HEK293 (cell line): ENCODE measurements at regions not wholly inside any gene's neighbourhood (a gene's known extent, or its start where the extent isn't known, plus 50 kb on each side); places are given as distances from the start of the nearest gene placed in this dataset.

ENCODE experiments used
- CTCF ChIA-PET: fragments of 350-600 bp; formaldehyde crosslinking; extraction: SDS; loops from one replicate; lab custom pipeline; 2021; ENCODE audit warnings: antibody characterized with exemption; lab: Yijun Ruan, JAX
- POLR2A ChIA-PET: fragments of 300-600 bp; formaldehyde crosslinking; extraction: SDS; loops from one replicate; lab custom pipeline; 2020; ENCODE audit warnings: antibody characterized with exemption, inconsistent platforms; lab: Yijun Ruan, JAX
- H3K27ac ChIP-seq: fragments of 200-500 bp; sonication (Bioruptor generic); 2 replicates; pipeline ENCODE4 v1.5.1; 2014; ENCODE audit warnings: low read depth, low read length, control low read depth, inconsistent platforms; ENCODE audit errors: extremely low read depth
- H3K36me3 ChIP-seq, 2 experiments: fragments of 200-500 bp in 1 of 2; sonication (Bioruptor generic) in 1 of 2; 1 replicate in 1 of 2; 2 replicates in 1 of 2; pipeline ENCODE4 v1.5.1; 2014 to 2017; ENCODE audit warnings: inconsistent platforms in 2 of 2, low read length in 2 of 2; ENCODE audit not compliant: control insufficient read depth in 2 of 2, insufficient read depth in 1 of 2
- H3K4me1 ChIP-seq: fragments of 200-500 bp; sonication (Bioruptor generic); 2 replicates; pipeline ENCODE4 v1.5.1; 2014; ENCODE audit warnings: mild to moderate bottlenecking, low read length, inconsistent platforms; ENCODE audit not compliant: control insufficient read depth, insufficient read depth
- H3K4me3 ChIP-seq: 2 replicates; pipeline ENCODE4 v1.5.1; 2011; ENCODE audit warnings: low read depth, mild to moderate bottlenecking, control low read depth, low read length, moderate library complexity
- H3K9me3 ChIP-seq: fragments of 200-500 bp; sonication (Bioruptor generic); 2 replicates; pipeline ENCODE4 v1.5.1; 2014; ENCODE audit warnings: low read depth, low read length, inconsistent platforms; ENCODE audit not compliant: control insufficient read depth, insufficient read depth
- OSR2 ChIP-seq: fragments of 450-650 bp; formaldehyde crosslinking; IDR thresholded peaks from 2 replicates; pipeline ENCODE4 v1.5.1; 2016; ENCODE audit warnings: missing biosample characterization, missing genetic modification characterization
- SP3 ChIP-seq: fragments of 450-650 bp; formaldehyde crosslinking; IDR thresholded peaks from 2 replicates; pipeline ENCODE4 v1.5.1; 2016; ENCODE audit warnings: missing biosample characterization, missing genetic modification characterization
- YY1 ChIP-seq: fragments of 450-650 bp; formaldehyde crosslinking; IDR thresholded peaks from 2 replicates; pipeline ENCODE4 v1.5.1; 2018; ENCODE audit warnings: missing biosample characterization, missing genetic modification characterization
- ZFHX2 ChIP-seq: fragments of 450-650 bp; formaldehyde crosslinking; conservative IDR thresholded peaks from 2 replicates; pipeline ENCODE4 v1.5.1; 2016; ENCODE audit warnings: missing biosample characterization, missing genetic modification characterization
- ZNF112 ChIP-seq: fragments of 450-650 bp; formaldehyde crosslinking; IDR thresholded peaks from 2 replicates; pipeline ENCODE4 v1.5.0; 2017; ENCODE audit warnings: missing biosample characterization, missing genetic modification characterization
- ZNF184 ChIP-seq: fragments of 450-650 bp; IDR thresholded peaks from 2 replicates; pipeline ENCODE4 v1.5.1; 2018; ENCODE audit warnings: missing biosample characterization, mild to moderate bottlenecking, missing genetic modification characterization
- ZNF2 ChIP-seq: fragments of 450-650 bp; formaldehyde crosslinking; IDR thresholded peaks from 2 replicates; pipeline ENCODE4 v1.5.1; 2016; ENCODE audit warnings: missing biosample characterization, missing genetic modification characterization
- ZNF214 ChIP-seq: fragments of 450-650 bp; formaldehyde crosslinking; IDR thresholded peaks from 2 replicates; pipeline ENCODE4 v1.5.1; 2017; ENCODE audit warnings: missing biosample characterization, mild to moderate bottlenecking, missing genetic modification characterization, borderline replicate concordance
- ZNF341 ChIP-seq: fragments of 450-650 bp; formaldehyde crosslinking; IDR thresholded peaks from 2 replicates; pipeline ENCODE4; 2016; ENCODE audit warnings: low read depth, missing biosample characterization, missing genetic modification characterization
- ZNF518A ChIP-seq: fragments of 450-650 bp; formaldehyde crosslinking; conservative IDR thresholded peaks from 2 replicates; pipeline ENCODE4 v1.5.1; 2016; ENCODE audit warnings: low read depth, missing biosample characterization, missing genetic modification characterization
- ZNF548 ChIP-seq: fragments of 450-650 bp; formaldehyde crosslinking; IDR thresholded peaks from 2 replicates; pipeline ENCODE4 v1.5.1; 2016; ENCODE audit warnings: missing biosample characterization, missing genetic modification characterization
- ZNF645 ChIP-seq: fragments of 450-650 bp; formaldehyde crosslinking; IDR thresholded peaks from 2 replicates; pipeline ENCODE4; 2016; ENCODE audit warnings: missing biosample characterization, missing genetic modification characterization
- ZNF785 ChIP-seq: fragments of 450-650 bp; formaldehyde crosslinking; IDR thresholded peaks from 2 replicates; pipeline ENCODE4 v1.5.1; 2016; ENCODE audit warnings: missing biosample characterization, missing genetic modification characterization
- ZNF792 ChIP-seq: fragments of 450-650 bp; formaldehyde crosslinking; IDR thresholded peaks from 2 replicates; pipeline ENCODE4 v1.5.1; 2016; ENCODE audit warnings: missing biosample characterization, missing genetic modification characterization
- ZSCAN16 ChIP-seq: fragments of 450-650 bp; formaldehyde crosslinking; IDR thresholded peaks from 2 replicates; pipeline ENCODE4 v1.5.1; 2016; ENCODE audit warnings: missing biosample characterization, missing genetic modification characterization
- ZXDB ChIP-seq: fragments of 450-650 bp; formaldehyde crosslinking; IDR thresholded peaks from 2 replicates; pipeline ENCODE4 v1.5.1; 2016; ENCODE audit warnings: missing biosample characterization, missing genetic modification characterization
- TF ChIP-seq, protein P1 (sequence below): fragments of 450-650 bp; formaldehyde crosslinking; IDR thresholded peaks from 2 replicates; pipeline ENCODE4 v1.5.1; 2016; ENCODE audit warnings: missing biosample characterization, missing genetic modification characterization
- TF ChIP-seq, protein P2 (sequence below): fragments of 450-650 bp; formaldehyde crosslinking; IDR thresholded peaks from 2 replicates; pipeline ENCODE4 v1.5.1; 2016; ENCODE audit warnings: missing biosample characterization, missing genetic modification characterization

DNA sequence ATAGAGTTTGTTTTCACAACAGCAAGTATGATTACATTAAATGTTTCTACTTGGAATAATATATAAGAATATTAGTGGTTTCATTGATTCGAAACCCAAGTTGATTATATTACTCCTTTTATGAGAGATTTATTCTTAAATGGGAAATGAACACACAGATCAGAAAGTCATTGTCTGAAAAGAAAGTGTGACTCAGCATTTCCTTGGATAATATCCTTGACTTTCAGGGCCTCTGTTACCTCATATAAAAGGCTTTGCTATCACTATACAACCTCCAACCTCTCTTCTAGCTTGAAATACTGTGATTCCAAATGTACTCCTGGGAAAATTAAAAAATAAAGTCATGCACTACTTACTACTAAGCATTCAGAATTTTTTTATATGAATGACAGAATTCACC lies 295.3 kb upstream of the LYPLAL1 start (continued):
- TF ChIP-seq, protein P1, sequence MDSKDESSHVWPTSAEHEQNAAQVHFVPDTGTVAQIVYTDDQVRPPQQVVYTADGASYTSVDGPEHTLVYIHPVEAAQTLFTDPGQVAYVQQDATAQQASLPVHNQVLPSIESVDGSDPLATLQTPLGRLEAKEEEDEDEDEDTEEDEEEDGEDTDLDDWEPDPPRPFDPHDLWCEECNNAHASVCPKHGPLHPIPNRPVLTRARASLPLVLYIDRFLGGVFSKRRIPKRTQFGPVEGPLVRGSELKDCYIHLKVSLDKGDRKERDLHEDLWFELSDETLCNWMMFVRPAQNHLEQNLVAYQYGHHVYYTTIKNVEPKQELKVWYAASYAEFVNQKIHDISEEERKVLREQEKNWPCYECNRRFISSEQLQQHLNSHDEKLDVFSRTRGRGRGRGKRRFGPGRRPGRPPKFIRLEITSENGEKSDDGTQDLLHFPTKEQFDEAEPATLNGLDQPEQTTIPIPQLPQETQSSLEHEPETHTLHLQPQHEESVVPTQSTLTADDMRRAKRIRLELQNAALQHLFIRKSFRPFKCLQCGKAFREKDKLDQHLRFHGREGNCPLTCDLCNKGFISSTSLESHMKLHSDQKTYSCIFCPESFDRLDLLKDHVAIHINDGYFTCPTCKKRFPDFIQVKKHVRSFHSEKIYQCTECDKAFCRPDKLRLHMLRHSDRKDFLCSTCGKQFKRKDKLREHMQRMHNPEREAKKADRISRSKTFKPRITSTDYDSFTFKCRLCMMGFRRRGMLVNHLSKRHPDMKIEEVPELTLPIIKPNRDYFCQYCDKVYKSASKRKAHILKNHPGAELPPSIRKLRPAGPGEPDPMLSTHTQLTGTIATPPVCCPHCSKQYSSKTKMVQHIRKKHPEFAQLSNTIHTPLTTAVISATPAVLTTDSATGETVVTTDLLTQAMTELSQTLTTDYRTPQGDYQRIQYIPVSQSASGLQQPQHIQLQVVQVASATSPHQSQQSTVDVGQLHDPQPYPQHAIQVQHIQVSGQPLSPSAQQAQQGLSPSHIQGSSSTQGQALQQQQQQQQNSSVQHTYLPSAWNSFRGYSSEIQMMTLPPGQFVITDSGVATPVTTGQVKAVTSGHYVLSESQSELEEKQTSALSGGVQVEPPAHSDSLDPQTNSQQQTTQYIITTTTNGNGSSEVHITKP: no peak
- TF ChIP-seq ZSCAN16: no peak
- TF ChIP-seq ZNF548 (tag by site-specific recombination): no peak
- TF ChIP-seq ZNF214 (tag by site-specific recombination): no peak
- no peak for TF ChIP-seq ZNF792 (tag by site-specific recombination)
- TF ChIP-seq, all 188 proteins: peak for 0

DNA sequence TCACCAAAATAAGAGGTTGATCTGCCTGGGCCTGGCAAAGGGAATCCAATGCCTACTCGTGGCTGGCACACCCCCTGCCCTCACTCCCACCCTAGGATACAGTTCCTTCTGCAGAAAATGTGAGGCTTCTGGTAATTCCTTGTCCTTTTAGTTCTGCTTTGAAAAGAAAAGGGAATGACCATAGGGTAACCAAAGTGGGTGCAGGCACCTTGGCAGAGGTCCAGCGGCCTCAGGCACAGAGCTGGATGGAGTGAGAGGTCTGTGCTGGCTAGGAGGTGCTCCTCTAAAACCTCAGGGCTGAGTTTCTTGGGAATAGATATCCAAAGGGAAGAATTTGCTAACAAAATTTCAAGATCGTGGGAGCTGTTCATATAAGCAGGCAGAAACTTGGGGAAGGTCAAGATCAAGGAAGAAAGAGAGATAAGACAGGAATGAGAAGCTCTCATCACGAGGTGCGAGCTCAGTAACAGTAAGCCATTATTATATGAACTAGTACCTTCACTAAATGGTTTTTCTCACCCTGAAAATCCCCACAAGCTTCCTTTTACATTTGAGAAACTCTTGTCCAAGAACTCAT lies 293.1 kb upstream of the LYPLAL1 start:
- CTCF ChIA-PET: interaction anchor here (0.6 to 1.8 kb wide), 2 partner anchors 23 to 63 kb away, joined by 4 to 6 read pairs; no protein-coding TSS in a partner anchor
- POLR2A ChIA-PET: no interaction called here
- no peak for TF ChIP-seq ZNF645 (tag by site-specific recombination)
- no peak for TF ChIP-seq ZFHX2 (tag by site-specific recombination)
- TF ChIP-seq ZNF785 (tag by site-specific recombination): no peak
- no peak for TF ChIP-seq ZNF341 (tag by site-specific recombination)
- H3K4me3 ChIP-seq: no peak overlapping the region
- no peaks in the 10 kb centered on the region for H3K9me3 ChIP-seq
- H3K36me3 ChIP-seq: no peaks in the 10 kb centered on the region
- H3K27ac ChIP-seq: no peak overlapping the region
- no peaks in the 10 kb centered on the region for H3K4me1 ChIP-seq

GRCh38 chr1:218882454-218882853 lies 291.2 kb upstream of the LYPLAL1 start:
- POLR2A ChIA-PET: no interaction called here
- no peak overlapping the region for H3K4me3 ChIP-seq
- TF ChIP-seq ZNF518A (tag by site-specific recombination): no peak
- no peak for TF ChIP-seq ZXDB (tag by site-specific recombination)
- TF ChIP-seq ZNF2 (tag by site-specific recombination): no peak
- TF ChIP-seq YY1 (tag by site-specific recombination): no peak
- no peak for TF ChIP-seq SP3 (tag by site-specific recombination)
- TF ChIP-seq, protein P2, sequence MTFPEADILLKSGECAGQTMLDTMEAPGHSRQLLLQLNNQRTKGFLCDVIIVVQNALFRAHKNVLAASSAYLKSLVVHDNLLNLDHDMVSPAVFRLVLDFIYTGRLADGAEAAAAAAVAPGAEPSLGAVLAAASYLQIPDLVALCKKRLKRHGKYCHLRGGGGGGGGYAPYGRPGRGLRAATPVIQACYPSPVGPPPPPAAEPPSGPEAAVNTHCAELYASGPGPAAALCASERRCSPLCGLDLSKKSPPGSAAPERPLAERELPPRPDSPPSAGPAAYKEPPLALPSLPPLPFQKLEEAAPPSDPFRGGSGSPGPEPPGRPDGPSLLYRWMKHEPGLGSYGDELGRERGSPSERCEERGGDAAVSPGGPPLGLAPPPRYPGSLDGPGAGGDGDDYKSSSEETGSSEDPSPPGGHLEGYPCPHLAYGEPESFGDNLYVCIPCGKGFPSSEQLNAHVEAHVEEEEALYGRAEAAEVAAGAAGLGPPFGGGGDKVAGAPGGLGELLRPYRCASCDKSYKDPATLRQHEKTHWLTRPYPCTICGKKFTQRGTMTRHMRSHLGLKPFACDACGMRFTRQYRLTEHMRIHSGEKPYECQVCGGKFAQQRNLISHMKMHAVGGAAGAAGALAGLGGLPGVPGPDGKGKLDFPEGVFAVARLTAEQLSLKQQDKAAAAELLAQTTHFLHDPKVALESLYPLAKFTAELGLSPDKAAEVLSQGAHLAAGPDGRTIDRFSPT (tag by site-specific recombination): no peak
- TF ChIP-seq ZNF184 (tag by site-specific recombination): no peak
- no peak for TF ChIP-seq OSR2
- TF ChIP-seq ZNF112 (tag by site-specific recombination): no peak
- no peaks in the 10 kb centered on the region for H3K36me3 ChIP-seq
- H3K9me3 ChIP-seq: no peaks in the 10 kb centered on the region
- no peak overlapping the region for H3K27ac ChIP-seq
- CTCF ChIA-PET: no interaction called here
- H3K4me1 ChIP-seq: no peaks in the 10 kb centered on the region
